NCI-H446 (cell line): ENCODE measurements at regions not wholly inside any gene's neighbourhood (a gene's known extent, or its start where the extent isn't known, plus 50 kb on each side); places are given as distances from the start of the nearest gene placed in this dataset.
"Not testable (repeated sequence)": the region's sequence is repeated elsewhere in the genome, so short reads cannot be mapped to it uniquely, and the experiment has no call there.

Source experiments
- DNase-seq, 2 experiments: peaks; one replicate each; lab custom pipeline; 2025; lab: John Stamatoyannopoulos, UW

GRCh38 chr11:44388828-44389657 lies 79.1 kb upstream of the ALX4 start:
- no peak for DNase-seq

- no peak for DNase-seq
These were observed 80.1 kb upstream of the ALX4 start for GRCh38 chr11:44389963-44390605.

GRCh38 chr11:44391004-44391403 lies 81.1 kb upstream of the ALX4 start:
- DNase-seq = not testable (repeated sequence)

- not testable (repeated sequence) for DNase-seq
These were observed 86.8 kb upstream of the ALX4 start for GRCh38 chr11:44396746-44397145.

- DNase-seq = peak; percentile 59 to 67
These were observed 87.7 kb upstream of the ALX4 start for GRCh38 chr11:44397586-44398178.

- DNase-seq = peak; percentile 84 to 91
These were observed 88.5 kb upstream of the ALX4 start for GRCh38 chr11:44398266-44399030.

GRCh38 chr11:44399968-44400367 lies 90.0 kb upstream of the ALX4 start:
- no peak for DNase-seq

GRCh38 chr11:44400431-44400830 lies 90.5 kb upstream of the ALX4 start:
- peak in 1 of 2 experiments; percentile 10 for DNase-seq

- no peak for DNase-seq
These were observed 92.6 kb upstream of the ALX4 start for GRCh38 chr11:44402466-44403075.

GRCh38 chr11:44403176-44403575 lies 93.2 kb upstream of the ALX4 start:
- DNase-seq = no peak

- no peak for DNase-seq
These were observed 93.8 kb upstream of the ALX4 start for GRCh38 chr11:44403587-44404273.

GRCh38 chr11:44404301-44404700 lies 94.4 kb upstream of the ALX4 start:
- DNase-seq = no peak

GRCh38 chr11:44404736-44405395 lies 94.9 kb upstream of the ALX4 start:
- DNase-seq = no peak

GRCh38 chr11:44407211-44407996 lies 97.5 kb upstream of the ALX4 start:
- no peak for DNase-seq

GRCh38 chr11:44408141-44408540 lies 98.2 kb upstream of the ALX4 start:
- no peak for DNase-seq

GRCh38 chr11:44408711-44409470 lies 99.0 kb upstream of the ALX4 start:
- no peak for DNase-seq

GRCh38 chr11:44409558-44410236 lies 99.8 kb upstream of the ALX4 start:
- no peak for DNase-seq

- DNase-seq = peak in 1 of 2 experiments; percentile 15
These were observed 106.8 kb upstream of the ALX4 start for GRCh38 chr11:44416776-44417175.
